Brain pericyte (primary cell): ENCODE measurements at regions not wholly inside any gene's neighbourhood (a gene's known extent, or its start where the extent isn't known, plus 50 kb on each side); places are given as distances from the start of the nearest gene placed in this dataset.

Experiments
- DNase-seq: peaks from one replicate; pipeline ENCODE4 v3.0.0-alpha.2; 2012; ENCODE audit warnings: low read depth, low spot score

- DNase-seq, result no peak
These were observed 1473.4 kb downstream of the RPA4 start for GRCh38 chrX:98357146-98357545.

- DNase-seq, result no peak
These were observed 1478.9 kb downstream of the RPA4 start for GRCh38 chrX:98362630-98363029.

- no peak for DNase-seq
These were observed 1488.3 kb downstream of the RPA4 start for GRCh38 chrX:98371994-98372393.

- no peak for DNase-seq
These were observed 1495.4 kb downstream of the RPA4 start for GRCh38 chrX:98379134-98379533.

- DNase-seq, result no peak
These were observed 1496.4 kb downstream of the RPA4 start for GRCh38 chrX:98380106-98380505.

- no peak for DNase-seq
These were observed 1496.8 kb downstream of the RPA4 start for GRCh38 chrX:98380556-98380955.

- no peak for DNase-seq
These were observed 1514.8 kb downstream of the RPA4 start for GRCh38 chrX:98398542-98398941.

- DNase-seq, result no peak
These were observed 1521.7 kb downstream of the RPA4 start for GRCh38 chrX:98405376-98405775.

- no peak for DNase-seq
These were observed 1523.9 kb downstream of the RPA4 start for GRCh38 chrX:98407584-98407983.

- DNase-seq, result no peak
These were observed 1526.2 kb downstream of the RPA4 start for GRCh38 chrX:98409867-98410266.

GRCh38 chrX:98412058-98412457, 1528.3 kb downstream of the RPA4 start:
- DNase-seq, result no peak

- DNase-seq, result no peak
These were observed 1538.8 kb downstream of the RPA4 start for GRCh38 chrX:98422536-98422935.

- no peak for DNase-seq
These were observed 1548.7 kb downstream of the RPA4 start for GRCh38 chrX:98432413-98432812.

- no peak for DNase-seq
These were observed 1564.8 kb downstream of the RPA4 start for GRCh38 chrX:98448524-98448923.

- no peak for DNase-seq
These were observed 1568.7 kb downstream of the RPA4 start for GRCh38 chrX:98452456-98452855.

- no peak for DNase-seq
These were observed 1576.0 kb downstream of the RPA4 start for GRCh38 chrX:98459669-98460068.

- DNase-seq, result no peak
These were observed 1596.9 kb downstream of the RPA4 start for GRCh38 chrX:98480606-98481005.

GRCh38 chrX:98481636-98482035, 1597.9 kb downstream of the RPA4 start:
- no peak for DNase-seq

- no peak for DNase-seq
These were observed 1607.0 kb downstream of the RPA4 start for GRCh38 chrX:98490670-98491069.

- no peak for DNase-seq
These were observed 1617.7 kb downstream of the RPA4 start for GRCh38 chrX:98501426-98501825.

- no peak for DNase-seq
These were observed 1623.2 kb downstream of the RPA4 start for GRCh38 chrX:98506907-98507306.

GRCh38 chrX:98514032-98514431, 1630.3 kb downstream of the RPA4 start:
- DNase-seq, result no peak

- no peak for DNase-seq
These were observed 1632.4 kb downstream of the RPA4 start for GRCh38 chrX:98516120-98516519.

- DNase-seq, result no peak
These were observed 1639.3 kb downstream of the RPA4 start for GRCh38 chrX:98523026-98523425.

GRCh38 chrX:98523521-98523920, 1639.8 kb downstream of the RPA4 start:
- no peak for DNase-seq
